ENCODE measurements at regions not wholly inside any gene's neighbourhood (a gene's known extent, or its start where the extent isn't known, plus 50 kb on each side); places are given as distances from the start of the nearest gene placed in this dataset.
"Not testable (repeated sequence)": the region's sequence is repeated elsewhere in the genome, so short reads cannot be mapped to it uniquely, and the experiment has no call there.

- no peak for FAIRE-seq
- no peak overlapping the region for H3K4me2 ChIP-seq (ENCODE audit: low read depth, low read length)
- no peak overlapping the region for H3K4me3 ChIP-seq (replicated peaks in 1 of 3; ENCODE audit: insufficient read depth in 1 of 3, low read depth in 2 of 3, low read length in 3 of 3)
- H3K79me2 ChIP-seq (ENCODE audit: insufficient read depth, low read length) = no peaks in the 10 kb centered on the region
- H3K27me3 ChIP-seq (ENCODE audit: control insufficient read depth in 1 of 2, insufficient read depth in 2 of 2, low read length in 2 of 2) = peaks cover 0 to 7% of the 10 kb centered on the region in 2 experiments; a peak in 2 of 5 replicates
- no peak overlapping the region for H3K9ac ChIP-seq (ENCODE audit: insufficient read depth, low read depth, low read length)
- TF ChIP-seq ZNF564 (CRISPR knock-in tag; IDR thresholded peaks at IDR 0.05) (peak; percentile 95), RNF219 (CRISPR knock-in tag; IDR thresholded peaks at IDR 0.05) (no peak)
- in situ Hi-C loops (cut with HindIII; ENCODE audit: extremely low pct_ligation_motif_present, low pct_unique_long_range_greater_than_20kb) = no loop called here
- intact Hi-C loops (cut with micrococcal nuclease; ENCODE audit: unreplicated experiment) = no loop called here
- no peaks in the 10 kb centered on the region for H3K36me3 ChIP-seq (replicated peaks in 1 of 2; ENCODE audit: control insufficient read depth in 1 of 2, insufficient read depth in 2 of 2, low read length in 2 of 2)
- DNase-seq (ENCODE audit: low spot score) = no peak
- H3K9me3 ChIP-seq (ENCODE audit: low read length) = peaks cover 5% of the 10 kb centered on the region
- H3K4me1 ChIP-seq (ENCODE audit: insufficient read depth, low read length) = peaks cover 16% of the 10 kb centered on the region
- no TSS peak for BruUV-seq (replicated peaks)
- H2AFZ ChIP-seq (ENCODE audit: low read length) = no peak overlapping the region
- ChIA-PET CTCF (ENCODE audit: low intra/inter-chr PET ratio, low total read pairs) (no interaction called here), POLR2A (no interaction called here)
- H3K27ac ChIP-seq (ENCODE audit: extremely low read length, insufficient read depth, low read length) = no peak overlapping the region
- ATAC-seq = no peak
- WGBS (ENCODE audit: low lambda C conversion rate) = 0% methylated on average over 1 of the region's 1 CpG
- H4K20me1 ChIP-seq (ENCODE audit: insufficient read depth, low read length) = no peaks in the 10 kb centered on the region
Observed at GRCh38 chr13:100787899-100788298, 113.3 kb upstream of the TMTC4 start.

DNA sequence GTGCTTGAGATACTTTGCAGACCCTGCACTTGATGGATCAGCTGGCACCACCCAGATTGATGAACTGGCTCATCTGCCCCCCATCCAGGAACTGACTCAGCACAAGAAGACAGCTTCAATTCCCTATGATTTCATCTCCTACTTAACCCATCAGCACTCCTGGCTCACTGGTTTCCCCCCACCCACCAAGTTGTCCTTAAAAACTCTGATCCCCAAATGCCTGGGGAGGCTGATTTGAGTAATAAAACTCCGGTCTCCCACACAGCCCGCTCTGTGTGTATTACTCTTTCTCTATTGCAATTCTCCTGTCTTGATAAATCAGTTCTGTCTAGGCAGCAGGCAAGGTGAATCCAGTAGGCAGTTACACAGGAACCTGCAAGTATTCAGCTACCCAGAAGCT, 102.1 kb upstream of the TMTC4 start:
- 86% methylated on average over 2 of the region's 2 CpGs for WGBS (ENCODE audit: low lambda C conversion rate)
- DNase-seq (ENCODE audit: low spot score); CTCF ChIA-PET (ENCODE audit: low intra/inter-chr PET ratio, low total read pairs); H4K20me1 ChIP-seq (ENCODE audit: insufficient read depth, low read length); H3K9ac ChIP-seq (ENCODE audit: insufficient read depth, low read depth, low read length); H3K4me3 ChIP-seq (replicated peaks in 1 of 3; ENCODE audit: insufficient read depth in 1 of 3, low read depth in 2 of 3, low read length in 3 of 3); POLR2A ChIA-PET; in situ Hi-C loops (cut with HindIII; ENCODE audit: extremely low pct_ligation_motif_present, low pct_unique_long_range_greater_than_20kb); H3K27me3 ChIP-seq (ENCODE audit: control insufficient read depth in 1 of 2, insufficient read depth in 2 of 2, low read length in 2 of 2); H2AFZ ChIP-seq (ENCODE audit: low read length); BruUV-seq (replicated peaks); H3K9me3 ChIP-seq (ENCODE audit: low read length); H3K36me3 ChIP-seq (replicated peaks in 1 of 2; ENCODE audit: control insufficient read depth in 1 of 2, insufficient read depth in 2 of 2, low read length in 2 of 2); H3K27ac ChIP-seq (ENCODE audit: extremely low read length, insufficient read depth, low read length); H3K79me2 ChIP-seq (ENCODE audit: insufficient read depth, low read length); H3K4me1 ChIP-seq (ENCODE audit: insufficient read depth, low read length); H3K4me2 ChIP-seq (ENCODE audit: low read depth, low read length); ATAC-seq; intact Hi-C loops (cut with micrococcal nuclease; ENCODE audit: unreplicated experiment); FAIRE-seq: not testable (repeated sequence)
